GM18867 (cell line): ENCODE measurements at regions not wholly inside any gene's neighbourhood (a gene's known extent, or its start where the extent isn't known, plus 50 kb on each side); places are given as distances from the start of the nearest gene placed in this dataset.
A peak's percentile ranks its signal among the peaks of the same experiment; 100 is the strongest.

Experiments
- ATAC-seq: cut with Tn5 transposase; IDR thresholded peaks from one replicate; pipeline ENCODE4 v1.9.1; 2021; ENCODE audit warnings: mild to moderate bottlenecking, moderate library complexity; ENCODE audit not compliant: unreplicated experiment

DNA sequence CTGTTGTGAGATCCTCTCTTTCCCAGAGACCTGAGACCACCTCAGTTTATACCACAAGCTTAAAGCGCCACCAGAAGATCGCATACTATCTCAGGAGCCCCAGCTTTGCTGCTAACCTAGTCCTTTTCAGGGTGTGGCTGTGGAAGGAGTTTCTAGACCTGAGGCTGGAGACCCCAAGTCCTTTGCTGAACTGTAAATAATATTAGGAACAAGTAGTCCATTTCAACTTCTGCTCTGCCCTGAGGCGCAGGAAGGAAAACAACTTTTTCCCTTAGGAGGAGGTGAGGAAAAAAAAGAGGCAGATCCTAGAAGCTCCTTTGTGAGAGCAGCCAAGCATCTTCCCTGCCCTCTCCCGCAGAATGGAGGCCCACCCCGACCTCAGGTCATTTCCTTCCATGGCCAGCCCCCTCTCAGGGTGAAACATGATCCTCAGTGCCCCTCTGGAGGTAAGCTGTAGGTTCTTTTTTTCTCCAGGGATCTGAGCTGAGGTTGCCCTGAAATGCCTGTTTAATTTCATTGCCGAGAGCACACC lies 122.8 kb upstream of the LGALSL start:
- ATAC-seq = no peak

DNA sequence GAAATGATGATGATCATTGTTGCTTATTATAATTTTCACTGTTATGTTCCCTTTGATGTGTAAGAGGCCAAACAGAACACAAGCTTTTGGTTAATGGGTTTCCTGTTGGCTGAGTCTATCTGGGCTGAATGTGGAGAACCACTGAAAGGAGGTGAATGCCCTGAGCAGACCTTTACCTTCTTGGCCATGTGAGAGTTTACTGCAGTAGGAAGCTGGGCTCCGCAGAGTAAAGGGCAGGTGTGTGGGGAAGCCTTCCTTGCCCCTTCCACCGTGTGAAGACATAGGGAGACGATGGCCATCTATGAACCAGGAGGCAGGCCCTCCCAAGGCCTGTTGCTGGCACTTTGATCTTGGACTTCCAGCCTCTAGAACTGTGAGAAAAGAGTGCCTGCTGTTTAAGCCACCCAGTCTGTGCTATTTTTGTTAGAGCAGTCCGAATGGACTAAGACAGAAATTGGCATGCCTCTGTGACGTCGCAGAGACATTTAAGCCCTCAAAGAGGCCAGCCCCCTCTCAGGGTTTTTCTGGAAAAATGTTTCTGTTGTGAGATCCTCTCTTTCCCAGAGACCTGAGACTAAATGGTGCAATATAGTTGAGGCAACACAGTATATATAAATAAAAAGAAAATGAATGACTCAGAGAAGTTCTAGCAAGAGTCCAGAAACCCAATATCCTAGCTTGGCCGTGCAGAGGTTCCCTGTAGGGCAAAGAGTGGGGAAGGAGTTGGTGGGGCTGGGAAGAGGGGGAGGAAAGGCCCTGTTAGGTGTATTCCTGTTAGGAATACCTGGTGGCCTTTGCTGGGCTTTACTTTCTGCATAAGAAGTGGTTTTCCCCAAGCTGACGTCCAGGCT lies 121.9 kb upstream of the LGALSL start:
- no peak for ATAC-seq

DNA sequence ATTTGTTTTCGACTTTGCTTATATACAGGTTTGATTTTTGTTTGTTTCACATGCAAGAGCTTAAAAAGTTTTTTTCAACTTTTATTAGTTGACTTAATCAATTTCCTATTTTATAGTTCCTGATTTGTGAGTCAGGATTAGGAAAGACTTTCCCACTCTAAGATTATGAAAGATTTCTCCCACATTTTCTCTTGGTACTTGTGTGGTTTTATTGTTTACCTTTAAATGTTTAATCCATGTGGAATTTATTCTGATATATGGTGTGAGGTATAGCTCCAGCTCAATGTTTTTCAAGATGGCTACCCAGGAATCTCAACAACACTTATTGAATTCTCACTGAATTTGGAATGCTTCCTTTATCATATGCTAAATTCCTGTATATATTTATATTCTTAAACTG lies 117.8 kb upstream of the LGALSL start:
- no peak for ATAC-seq

DNA sequence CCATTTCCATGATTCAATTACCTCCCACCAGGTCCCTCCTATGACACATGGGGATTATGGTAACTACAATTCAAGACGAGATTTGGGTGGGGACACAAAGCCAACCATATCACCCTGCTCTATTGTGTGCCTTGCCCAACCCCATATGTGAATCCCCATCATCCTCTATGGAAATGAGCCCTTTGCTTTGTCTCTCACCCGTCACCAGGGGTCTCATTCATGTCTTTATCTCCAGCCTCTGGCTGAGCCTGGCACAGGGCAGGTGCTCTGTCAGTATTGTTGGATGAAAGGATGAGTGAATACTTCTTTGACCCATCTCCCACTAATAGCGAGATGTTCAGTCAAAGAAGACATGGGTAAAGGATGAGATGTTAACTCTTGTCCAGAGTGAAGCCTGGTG lies 116.6 kb upstream of the LGALSL start:
- ATAC-seq = no peak

DNA sequence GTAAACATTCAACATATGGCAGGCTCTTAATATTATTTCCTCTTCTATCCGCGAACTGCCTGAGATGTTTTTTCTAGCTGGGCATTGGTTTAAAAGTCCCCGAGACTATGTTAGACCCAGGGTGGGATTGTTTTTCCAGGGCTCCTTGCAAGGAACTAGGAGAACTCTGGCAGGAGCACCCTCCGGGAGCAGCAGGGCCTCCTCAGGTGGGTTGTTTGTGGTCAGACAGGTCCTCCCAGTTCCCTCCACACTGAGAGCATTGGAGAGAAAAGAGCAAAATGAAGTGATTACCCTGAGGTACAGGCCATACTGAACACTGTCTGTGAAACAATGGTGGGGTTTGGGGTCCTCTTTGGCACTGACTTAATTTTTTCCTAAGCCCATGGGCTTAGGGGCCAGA lies 115.9 kb upstream of the LGALSL start:
- no peak for ATAC-seq

DNA sequence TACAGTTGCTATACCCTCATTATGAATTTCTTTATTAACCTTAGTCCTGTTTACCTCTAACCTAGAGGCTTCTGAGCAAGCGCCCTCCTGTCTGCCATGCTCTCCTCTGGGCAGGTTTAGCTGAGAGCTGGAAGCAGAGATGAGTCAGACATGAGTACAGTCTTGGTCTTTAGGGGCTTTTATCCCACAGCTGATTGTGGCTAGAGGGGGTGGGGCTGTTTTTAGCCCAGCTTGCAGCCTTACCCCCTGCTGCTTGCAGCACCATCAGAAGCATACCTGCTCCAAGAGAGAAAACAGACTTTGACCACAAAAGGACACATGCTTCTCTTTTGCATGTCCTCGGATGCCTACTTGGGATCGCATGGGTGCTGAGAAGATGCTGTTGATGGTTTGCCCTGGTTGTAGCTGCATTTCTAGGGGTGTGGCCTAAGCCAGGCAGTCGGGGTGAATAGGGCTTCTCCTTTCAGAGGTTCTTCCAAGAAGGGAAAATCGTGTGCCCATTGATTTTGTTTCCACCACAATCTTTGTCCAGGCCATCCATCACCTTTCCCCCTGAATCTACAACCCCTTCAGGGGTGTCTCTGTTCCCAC lies 115.0 kb upstream of the LGALSL start:
- ATAC-seq = peak; percentile 74

DNA sequence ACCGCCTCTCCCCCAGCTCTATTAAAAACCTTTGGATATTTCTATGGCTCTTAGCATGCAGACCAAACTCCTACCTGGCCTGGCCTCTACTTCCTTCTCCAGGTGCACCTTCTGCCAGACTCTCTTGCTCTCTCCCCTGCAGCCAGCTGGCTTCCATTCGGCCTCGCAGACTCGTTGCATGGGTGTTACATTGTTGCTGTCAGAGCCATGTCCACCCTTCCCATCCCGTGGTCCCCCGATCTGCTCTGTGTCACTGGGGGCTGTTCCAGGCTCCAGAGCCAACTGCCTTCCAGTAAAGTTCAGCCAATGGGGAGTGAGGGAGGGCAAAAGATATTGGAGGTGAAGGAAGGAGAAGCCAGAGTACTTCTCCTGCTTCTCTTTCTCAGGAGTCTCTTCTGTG lies 112.5 kb upstream of the LGALSL start:
- no peak for ATAC-seq

DNA sequence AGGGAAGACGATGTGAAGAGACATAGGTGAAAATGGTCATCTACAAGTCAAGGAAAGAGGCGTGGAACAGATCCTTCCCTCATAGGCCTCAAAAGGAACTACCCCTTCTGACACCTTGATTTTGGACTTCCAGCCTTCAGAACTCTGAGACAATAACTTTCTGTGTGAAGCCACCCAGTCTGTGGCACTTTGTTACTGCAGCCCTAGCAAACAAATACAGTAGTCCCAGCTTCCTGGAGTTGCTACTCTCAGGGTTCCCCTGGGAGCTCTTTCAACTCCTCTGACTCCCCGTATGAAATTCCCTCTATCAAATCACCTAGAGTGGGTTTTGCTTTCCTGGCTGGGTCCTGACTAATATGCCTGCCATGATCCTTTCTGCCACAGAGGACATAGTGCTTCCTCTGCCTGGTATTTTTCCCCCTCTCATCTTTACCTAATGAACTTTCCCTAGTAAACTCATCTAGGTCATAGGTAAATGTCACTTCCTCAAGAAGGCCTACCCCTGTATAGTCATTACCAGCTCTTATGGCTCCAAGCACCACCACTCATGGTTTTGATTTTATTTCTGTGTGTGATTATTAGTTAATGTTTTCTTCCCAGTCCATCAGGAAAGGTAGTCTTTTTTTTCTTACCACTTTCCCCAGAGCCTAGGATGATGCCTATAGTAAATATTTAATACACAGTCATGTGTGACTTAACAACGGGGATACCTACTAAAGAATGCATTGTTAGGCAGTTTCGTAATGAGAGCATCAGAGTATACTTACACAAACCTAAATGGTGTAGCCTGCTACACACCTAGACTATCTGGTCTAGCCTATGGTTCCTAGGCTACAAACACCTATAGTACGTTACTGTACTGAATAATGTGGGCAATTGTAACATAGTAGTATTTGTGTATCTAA lies 111.5 kb upstream of the LGALSL start:
- no peak for ATAC-seq

DNA sequence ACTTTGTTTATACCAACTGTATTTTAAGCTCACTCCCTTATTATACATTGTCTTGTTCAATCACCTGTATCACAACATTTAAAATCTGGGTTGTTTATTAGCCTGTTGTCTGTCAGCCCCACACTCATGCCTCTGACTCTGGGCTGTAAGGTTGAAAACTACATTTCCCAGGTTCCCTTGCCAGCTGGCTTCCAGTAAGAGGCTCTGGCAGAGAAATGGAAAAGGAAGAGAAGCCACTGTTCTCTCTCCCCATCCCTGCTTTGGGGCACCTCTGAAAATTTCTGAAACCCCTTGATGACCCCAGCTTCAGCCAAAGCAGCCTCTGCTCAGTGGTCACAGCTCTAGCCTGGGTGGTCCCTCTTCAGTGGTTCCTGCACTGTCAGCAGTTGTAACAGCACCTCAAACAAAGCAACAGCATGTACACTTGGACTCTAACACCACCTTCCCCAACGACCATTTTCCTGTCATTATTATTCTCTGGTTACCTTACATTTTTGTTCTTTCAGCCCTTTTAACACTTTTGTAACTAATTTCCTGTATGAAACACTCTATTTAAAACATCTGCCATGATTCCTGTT lies 108.9 kb upstream of the LGALSL start:
- ATAC-seq = no peak

DNA sequence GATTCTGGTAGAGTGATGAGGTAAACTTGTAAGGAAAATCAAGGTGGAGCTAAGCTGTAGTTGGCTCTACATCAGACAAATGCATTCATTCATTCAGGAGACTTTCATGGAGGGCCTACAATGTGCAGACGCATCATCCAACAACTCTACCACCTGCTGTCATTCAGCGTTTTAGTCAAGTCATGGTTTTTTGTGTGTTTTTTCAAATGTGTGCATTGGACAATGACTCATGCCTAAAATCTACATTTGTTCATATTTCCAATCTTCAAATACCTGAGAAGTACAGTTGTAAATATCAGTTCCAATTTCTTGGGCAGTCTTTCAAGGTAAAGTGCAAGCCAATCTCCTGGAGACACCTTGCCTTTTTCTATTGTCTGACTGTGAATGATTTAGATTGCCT lies 108.0 kb upstream of the LGALSL start:
- ATAC-seq = no peak

DNA sequence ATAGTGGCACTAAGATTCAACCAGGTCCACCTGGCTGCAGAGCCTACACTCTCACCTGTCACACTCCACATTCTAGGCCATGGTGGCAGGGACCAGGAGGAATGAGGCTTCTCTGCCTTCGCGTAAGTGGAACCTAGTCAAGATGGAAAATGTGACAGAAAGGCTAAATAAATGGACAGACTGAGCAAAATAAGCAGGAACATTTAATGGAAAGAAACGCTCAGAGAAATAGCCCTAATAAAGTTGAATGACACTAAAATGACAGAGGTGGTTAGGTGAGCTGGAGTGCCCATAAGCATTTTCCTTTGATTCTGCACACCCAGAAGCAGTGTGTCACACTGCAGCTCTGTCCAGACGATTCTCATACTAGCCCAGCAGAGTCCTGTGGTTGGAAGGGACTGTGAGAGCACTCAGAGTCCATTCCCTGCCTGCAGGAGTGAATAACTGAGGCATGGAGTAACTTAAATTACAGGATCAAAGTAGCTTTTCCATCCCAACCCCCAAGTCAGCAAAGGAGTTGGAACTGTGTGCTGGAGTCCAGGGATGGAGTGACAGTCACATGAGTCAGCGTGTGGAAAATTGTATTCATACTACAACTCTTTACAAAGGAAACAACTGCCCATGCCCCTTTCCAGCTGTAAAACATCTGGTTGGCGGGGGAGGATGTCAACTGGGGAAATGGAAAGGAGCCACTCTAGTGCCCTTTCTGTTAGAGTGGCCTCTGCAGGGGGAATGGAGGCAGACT lies 105.4 kb upstream of the LGALSL start:
- no peak for ATAC-seq

DNA sequence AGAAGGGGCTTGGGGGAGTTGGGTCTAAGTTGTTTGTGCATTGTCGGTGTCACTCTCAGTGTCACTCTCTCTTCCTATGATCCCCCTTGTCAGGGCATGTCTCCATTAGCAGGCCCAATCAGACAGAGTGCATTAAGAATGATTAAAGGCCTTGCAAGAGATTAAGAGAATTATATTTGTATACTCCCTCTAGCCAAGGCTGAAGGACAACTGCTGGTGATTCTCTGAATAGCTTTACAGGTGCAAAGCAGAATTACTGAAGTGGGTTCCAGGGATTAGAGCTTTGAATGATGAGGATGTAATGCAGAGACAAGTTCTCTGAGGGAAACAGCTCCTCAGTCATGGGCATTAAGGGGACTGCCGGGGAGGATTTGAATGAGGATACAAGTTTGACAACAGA lies 104.8 kb upstream of the LGALSL start:
- ATAC-seq = no peak

DNA sequence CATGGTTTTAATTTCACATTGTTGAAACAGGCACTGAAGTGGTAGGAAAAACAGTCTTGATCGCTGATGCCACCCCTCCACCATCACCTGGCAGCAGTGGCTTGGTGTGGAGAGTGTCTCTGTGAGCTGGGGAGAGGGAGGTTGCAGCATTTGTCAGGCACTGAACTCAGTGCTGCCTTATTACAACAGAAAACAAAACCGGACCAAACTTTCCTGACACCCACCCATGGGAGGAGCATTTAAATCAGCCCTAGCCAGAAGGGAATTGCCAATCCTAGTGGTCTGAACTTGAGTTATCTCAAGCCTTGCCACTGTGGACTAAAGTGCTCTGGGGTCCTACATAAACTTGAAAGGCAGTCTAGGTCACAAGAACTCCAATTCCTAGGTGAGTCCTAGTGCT lies 103.0 kb upstream of the LGALSL start:
- no peak for ATAC-seq

DNA sequence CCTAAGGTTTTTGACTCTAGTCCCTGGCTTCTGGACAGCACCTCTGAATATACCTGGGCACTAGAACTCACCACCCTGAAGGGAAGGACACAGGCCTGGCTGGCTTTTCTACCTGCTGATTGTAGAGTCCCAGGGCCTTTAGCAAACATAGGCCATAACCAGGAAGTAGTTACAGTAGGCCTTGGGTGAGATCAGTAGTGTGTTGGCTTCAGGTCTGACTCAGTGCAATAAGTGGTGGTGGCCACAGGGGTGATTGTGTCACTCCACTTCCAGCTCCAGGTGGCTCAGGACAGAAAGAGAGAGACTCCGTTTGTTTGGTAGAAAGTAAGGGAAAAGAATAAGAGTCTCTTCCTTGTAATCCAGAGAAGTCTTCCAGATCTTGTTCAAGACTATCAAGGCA lies 101.7 kb upstream of the LGALSL start:
- ATAC-seq = no peak

DNA sequence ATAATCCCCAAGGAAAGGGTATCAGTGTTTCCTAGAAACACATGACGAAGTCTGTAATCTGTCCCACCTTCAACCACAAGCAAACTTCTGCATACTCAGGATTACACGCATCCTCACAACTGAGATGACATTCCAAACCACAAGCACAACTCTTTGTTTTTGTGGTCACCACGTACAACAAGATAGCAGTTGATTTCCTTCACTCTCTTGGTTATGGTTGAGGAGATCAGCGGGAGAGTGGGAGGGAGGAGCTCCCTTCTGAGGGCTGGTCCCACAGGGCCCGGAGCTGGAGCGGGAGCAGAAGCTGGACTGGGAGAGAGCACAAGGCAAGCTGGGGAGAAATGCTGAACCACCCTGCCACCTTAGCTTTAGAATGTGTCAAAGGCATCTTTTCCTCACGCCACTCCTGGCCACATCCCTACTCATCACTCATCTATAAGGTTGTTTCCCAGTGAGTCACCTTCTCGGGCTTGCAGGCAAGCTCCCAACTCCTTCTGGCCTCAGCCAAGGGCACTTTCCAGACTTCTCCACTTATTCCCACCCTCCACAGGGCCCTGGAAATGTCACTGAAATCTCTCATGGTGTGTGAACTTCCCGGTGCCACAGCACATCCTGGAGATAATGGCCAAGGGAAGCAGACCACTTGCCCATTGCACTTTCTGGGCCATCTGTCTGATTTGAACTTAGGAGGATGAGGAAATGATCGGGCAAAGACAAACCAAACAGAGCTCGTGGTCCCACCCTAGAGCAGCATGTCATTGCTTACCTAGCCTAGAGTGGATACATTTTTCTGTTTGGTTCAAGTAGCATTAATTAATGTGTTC lies 98.9 kb upstream of the LGALSL start:
- ATAC-seq = no peak

DNA sequence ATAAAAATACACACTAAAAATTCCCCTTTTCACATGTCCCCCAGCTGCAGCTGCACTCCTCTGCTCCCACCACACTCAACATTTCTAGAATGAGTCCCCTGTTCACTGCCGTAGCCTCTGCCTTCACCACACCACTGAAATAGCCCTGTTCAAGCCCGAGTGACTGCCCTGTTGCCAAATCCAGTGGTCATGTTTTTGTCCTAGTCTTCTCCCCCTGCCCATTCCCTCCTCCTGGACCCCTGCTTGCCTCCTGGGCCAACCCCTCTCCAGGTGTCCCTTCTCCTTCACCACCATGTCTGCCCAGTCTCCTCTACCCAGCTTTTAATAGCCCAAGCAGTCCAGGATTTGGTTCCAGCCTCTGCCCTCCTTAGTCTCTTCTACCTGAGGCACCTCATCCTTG lies 97.1 kb upstream of the LGALSL start:
- ATAC-seq = no peak

DNA sequence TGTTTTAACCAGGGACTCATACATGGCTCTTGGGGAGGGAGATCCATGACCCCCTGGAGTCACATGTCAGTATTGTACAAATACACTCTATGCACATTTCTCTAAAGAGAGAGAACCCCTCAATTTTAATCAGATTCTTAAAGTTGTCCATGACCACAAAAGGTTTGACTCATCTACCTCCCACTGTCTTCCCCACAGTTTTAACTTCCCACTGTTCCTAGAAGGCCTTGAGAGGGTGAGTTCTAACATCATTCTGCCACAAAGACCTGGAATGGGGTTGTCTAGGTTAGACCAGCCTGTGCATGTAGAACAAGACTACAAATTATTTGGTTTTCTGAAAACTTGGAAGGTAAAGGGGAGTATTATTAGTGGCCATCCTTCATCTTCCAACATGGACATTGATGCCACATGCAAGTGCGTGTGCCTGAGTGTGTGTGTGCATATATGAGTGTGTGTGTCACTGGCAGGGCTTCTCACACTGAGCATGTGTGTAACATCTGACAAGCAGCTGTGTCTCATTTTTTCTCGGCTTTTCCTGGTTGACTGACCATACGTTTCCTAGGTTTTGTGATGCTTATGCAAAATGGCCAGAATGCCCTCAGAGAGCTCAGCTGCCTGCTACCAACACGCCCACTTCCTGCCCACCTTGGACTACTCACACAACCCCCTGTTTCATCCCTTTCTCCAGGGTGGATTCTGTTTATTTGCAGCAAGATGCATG lies 94.6 kb upstream of the LGALSL start:
- ATAC-seq = peak; percentile 46

DNA sequence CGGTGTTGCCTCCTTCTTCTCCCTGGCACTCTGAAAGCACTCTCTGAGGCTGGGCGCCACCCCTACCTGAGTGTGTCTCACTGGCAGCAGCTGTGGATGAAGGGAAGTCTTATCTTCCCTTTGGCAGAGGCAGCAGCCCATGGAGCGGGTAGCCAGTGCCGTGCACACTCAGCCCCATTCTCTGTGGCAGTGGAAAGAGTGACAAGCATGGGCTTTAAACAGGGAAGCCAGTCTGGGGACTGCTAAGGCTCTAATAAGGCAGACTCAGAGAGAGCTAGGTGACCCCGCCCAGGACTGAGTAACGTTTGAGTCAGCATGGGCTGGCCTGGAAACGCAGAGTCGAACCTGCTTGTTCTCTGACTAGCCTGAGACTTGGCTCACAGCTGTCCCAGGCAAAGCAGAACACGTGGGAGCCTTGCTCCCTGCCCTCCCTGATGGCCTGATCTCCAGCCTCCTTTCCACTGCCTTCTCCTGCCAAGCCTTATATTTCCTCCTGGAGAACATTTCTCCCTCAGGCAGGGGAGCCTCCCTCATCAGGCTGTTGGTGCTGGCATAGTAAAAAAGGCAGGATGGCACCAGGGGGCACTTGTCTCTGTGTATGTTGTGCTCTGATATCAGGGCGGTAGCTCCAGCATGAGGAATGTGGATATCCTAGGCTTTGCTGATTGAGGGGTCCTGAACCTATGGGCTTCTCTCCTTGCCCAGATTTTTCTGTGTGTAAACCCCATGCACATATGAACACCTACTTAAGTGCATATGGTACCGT lies 93.9 kb upstream of the LGALSL start:
- ATAC-seq = peak; percentile 93
